Loucy (cell line): ENCODE measurements at regions not wholly inside any gene's neighbourhood (a gene's known extent, or its start where the extent isn't known, plus 50 kb on each side); places are given as distances from the start of the nearest gene placed in this dataset.

Experiments used
- H2AFZ ChIP-seq: fragments of 200-600 bp; sonication (generic); 2 replicates; pipeline ENCODE4 v1.6.0; 2016; ENCODE audit warnings: antibody characterized with exemption, mild to moderate bottlenecking, low read length, moderate library complexity
- H3F3A ChIP-seq: fragments of 200-600 bp; 2 replicates; pipeline ENCODE4 v1.6.0; 2016; ENCODE audit warnings: antibody characterized with exemption, low read depth, mild to moderate bottlenecking
- H3K27me3 ChIP-seq: fragments of 200-600 bp; sonication (generic); 2 replicates; pipeline ENCODE4 v1.6.1; 2014; ENCODE audit warnings: low read length, mild to moderate bottlenecking; ENCODE audit not compliant: insufficient read depth, poor library complexity, severe bottlenecking
- H3K36me3 ChIP-seq: fragments of 200-600 bp; sonication (generic); 2 replicates; pipeline ENCODE4 v1.6.1; 2016; ENCODE audit warnings: low read length; ENCODE audit not compliant: insufficient read depth
- H3K4me1 ChIP-seq: fragments of 200-600 bp; sonication (generic); 2 replicates; pipeline ENCODE4 v1.5.1; 2014; ENCODE audit warnings: low read length, mild to moderate bottlenecking; ENCODE audit not compliant: insufficient read depth, poor library complexity, severe bottlenecking
- H3K4me2 ChIP-seq: fragments of 200-600 bp; sonication (generic); 2 replicates; pipeline ENCODE4 v1.6.0; 2014; ENCODE audit warnings: antibody characterized with exemption, low read length, low read depth, mild to moderate bottlenecking; ENCODE audit not compliant: poor library complexity, severe bottlenecking
- H3K4me3 ChIP-seq: fragments of 200-600 bp; sonication (generic); 2 replicates; pipeline ENCODE4 v1.5.1; 2014; ENCODE audit warnings: low read length, mild to moderate bottlenecking, mixed read lengths; ENCODE audit not compliant: poor library complexity, severe bottlenecking
- H3K79me2 ChIP-seq: fragments of 200-600 bp; sonication (generic); 2 replicates; pipeline ENCODE4 v1.6.1; 2014; ENCODE audit warnings: low read length; ENCODE audit not compliant: insufficient read depth
- H3K9ac ChIP-seq: fragments of 200-600 bp; sonication (generic); 2 replicates; pipeline ENCODE4 v1.6.0; 2014; ENCODE audit warnings: mild to moderate bottlenecking, low read depth, low read length, moderate library complexity; ENCODE audit not compliant: poor library complexity, severe bottlenecking
- H3K9me2 ChIP-seq: fragments of 200-600 bp; sonication (generic); replicated peaks from 2 replicates; pipeline ENCODE4 v1.6.1; 2016; ENCODE audit warnings: low read depth, low read length, mixed read lengths
- H3K9me3 ChIP-seq: fragments of 200-600 bp; sonication (generic); 2 replicates; pipeline ENCODE4 v1.6.1; 2014; ENCODE audit warnings: mild to moderate bottlenecking, antibody characterized with exemption, low read length, low read depth; ENCODE audit not compliant: insufficient read depth
- H4K20me1 ChIP-seq: fragments of 200-600 bp; sonication (generic); 2 replicates; pipeline ENCODE4 v1.6.0; 2014; ENCODE audit warnings: antibody characterized with exemption, low read length, mild to moderate bottlenecking; ENCODE audit not compliant: insufficient read depth, poor library complexity, severe bottlenecking
- EZH2phosphoT487 ChIP-seq: fragments of 200-600 bp; IDR thresholded peaks from 2 replicates; pipeline ENCODE4 v1.6.1; 2018; ENCODE audit warnings: antibody characterized with exemption, mild to moderate bottlenecking, moderate library complexity, borderline replicate concordance
- TF ChIP-seq, protein P1 (sequence below): fragments of 200-600 bp; sonication (generic); conservative IDR thresholded peaks from 2 replicates; pipeline ENCODE4 v1.5.1; 2014; ENCODE audit warnings: mild to moderate bottlenecking, antibody characterized with exemption, low read length

DNA sequence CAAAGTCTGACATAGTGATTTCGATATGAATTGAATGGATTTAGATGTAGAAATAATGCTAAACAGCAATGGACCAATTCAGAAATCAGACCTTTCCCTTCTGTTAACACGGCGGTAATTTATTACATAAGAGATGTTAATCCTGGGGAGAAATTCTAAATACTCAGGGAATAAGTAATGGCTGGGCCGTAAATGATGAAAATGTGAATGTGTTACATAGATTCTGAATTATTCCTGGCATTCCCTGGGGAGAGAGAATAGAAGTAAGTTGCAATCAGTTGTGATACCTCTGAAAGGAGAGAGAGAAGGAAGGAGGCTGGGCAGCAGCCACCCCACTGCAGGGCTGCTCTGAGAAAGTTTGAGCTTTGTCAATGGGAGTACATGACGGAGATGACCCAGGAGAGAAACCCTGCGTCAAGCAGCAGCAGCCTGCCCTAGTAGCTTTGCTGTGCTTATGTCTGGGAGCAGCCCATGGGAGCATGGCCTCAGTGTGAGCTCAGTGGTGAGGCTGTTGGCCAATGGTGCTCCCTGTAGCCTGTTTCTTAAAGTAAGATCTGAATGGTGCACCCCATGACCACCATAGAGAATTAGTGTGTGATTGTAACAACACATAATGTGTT, 420.1 kb downstream of the MTRR start:
- H3K36me3 ChIP-seq: no peaks in the 10 kb centered on the region

DNA sequence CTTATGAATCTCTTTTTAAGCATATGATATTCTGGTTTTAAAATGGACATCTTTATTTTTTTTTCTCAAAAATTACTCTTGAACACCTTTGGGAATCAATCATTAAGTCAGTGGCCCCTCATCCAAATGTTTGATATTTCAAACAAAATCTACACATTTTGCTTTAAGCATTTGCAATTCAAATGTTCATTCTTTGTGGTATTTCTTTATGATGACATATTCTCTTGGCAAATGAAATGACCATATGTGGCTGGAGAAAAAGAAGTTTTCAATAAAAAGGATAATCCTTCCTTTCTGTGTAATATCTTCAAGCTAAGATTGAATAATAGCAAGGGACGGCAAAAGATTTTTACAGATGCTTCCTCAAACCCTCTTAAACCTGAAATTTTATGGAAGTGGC, 420.8 kb downstream of the MTRR start:
- Histone ChIP-seq H2AFZ (no peak overlapping the region), H3K4me3 (no peak overlapping the region), H3K9me3 (no peaks in the 10 kb centered on the region), H3K9me2 (no peaks in the 10 kb centered on the region), H3K9ac (no peak overlapping the region), H3K4me2 (no peak overlapping the region), H4K20me1 (no peaks in the 10 kb centered on the region), H3K36me3 (no peaks in the 10 kb centered on the region), H3F3A (no peaks in the 10 kb centered on the region), H3K4me1 (no peaks in the 10 kb centered on the region), H3K27me3 (no peaks in the 10 kb centered on the region), H3K79me2 (no peaks in the 10 kb centered on the region)
- no peak for TF ChIP-seq EZH2phosphoT487
- TF ChIP-seq, protein P1, sequence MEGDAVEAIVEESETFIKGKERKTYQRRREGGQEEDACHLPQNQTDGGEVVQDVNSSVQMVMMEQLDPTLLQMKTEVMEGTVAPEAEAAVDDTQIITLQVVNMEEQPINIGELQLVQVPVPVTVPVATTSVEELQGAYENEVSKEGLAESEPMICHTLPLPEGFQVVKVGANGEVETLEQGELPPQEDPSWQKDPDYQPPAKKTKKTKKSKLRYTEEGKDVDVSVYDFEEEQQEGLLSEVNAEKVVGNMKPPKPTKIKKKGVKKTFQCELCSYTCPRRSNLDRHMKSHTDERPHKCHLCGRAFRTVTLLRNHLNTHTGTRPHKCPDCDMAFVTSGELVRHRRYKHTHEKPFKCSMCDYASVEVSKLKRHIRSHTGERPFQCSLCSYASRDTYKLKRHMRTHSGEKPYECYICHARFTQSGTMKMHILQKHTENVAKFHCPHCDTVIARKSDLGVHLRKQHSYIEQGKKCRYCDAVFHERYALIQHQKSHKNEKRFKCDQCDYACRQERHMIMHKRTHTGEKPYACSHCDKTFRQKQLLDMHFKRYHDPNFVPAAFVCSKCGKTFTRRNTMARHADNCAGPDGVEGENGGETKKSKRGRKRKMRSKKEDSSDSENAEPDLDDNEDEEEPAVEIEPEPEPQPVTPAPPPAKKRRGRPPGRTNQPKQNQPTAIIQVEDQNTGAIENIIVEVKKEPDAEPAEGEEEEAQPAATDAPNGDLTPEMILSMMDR: no peak

More for the DNA sequence above, 420.1 kb downstream of the MTRR start:
- Histone ChIP-seq H3K4me3 (no peak overlapping the region), H2AFZ (no peak overlapping the region), H3K9ac (no peak overlapping the region), H3K9me3 (no peaks in the 10 kb centered on the region), H3K4me2 (no peak overlapping the region), H3K79me2 (no peaks in the 10 kb centered on the region), H3K4me1 (no peaks in the 10 kb centered on the region), H4K20me1 (no peaks in the 10 kb centered on the region), H3F3A (no peaks in the 10 kb centered on the region), H3K27me3 (no peaks in the 10 kb centered on the region), H3K9me2 (no peaks in the 10 kb centered on the region)
- TF ChIP-seq, protein P1: no peak
- TF ChIP-seq EZH2phosphoT487: no peak

DNA sequence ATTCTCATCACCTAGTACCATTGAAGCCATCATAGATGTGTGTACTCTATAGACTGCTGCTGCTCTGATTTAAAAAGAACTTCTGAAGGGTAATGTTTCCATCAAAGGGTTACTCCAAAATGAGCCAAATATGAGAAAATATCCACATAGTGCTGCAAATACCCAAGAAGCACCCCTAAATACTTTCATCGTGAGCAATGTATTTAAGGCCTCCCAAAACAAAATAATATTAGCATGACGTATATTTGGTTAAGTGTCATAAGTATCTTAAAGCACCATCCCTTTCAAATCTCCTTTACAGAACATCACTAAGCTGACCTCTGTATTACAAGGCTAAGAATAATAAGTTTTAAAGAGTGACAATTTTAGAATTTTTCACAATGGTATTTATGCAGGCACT, 421.8 kb downstream of the MTRR start:
- Histone ChIP-seq H3K9ac (no peak overlapping the region), H3K4me1 (no peaks in the 10 kb centered on the region), H3K4me3 (no peak overlapping the region), H4K20me1 (no peaks in the 10 kb centered on the region), H3K9me2 (no peaks in the 10 kb centered on the region), H3K4me2 (no peak overlapping the region), H3K36me3 (no peaks in the 10 kb centered on the region), H3F3A (no peaks in the 10 kb centered on the region), H3K9me3 (no peaks in the 10 kb centered on the region), H2AFZ (no peak overlapping the region), H3K27me3 (no peaks in the 10 kb centered on the region), H3K79me2 (no peaks in the 10 kb centered on the region)
- TF ChIP-seq, protein P1: no peak
- TF ChIP-seq EZH2phosphoT487: no peak
